ENCODE measurements at regions not wholly inside any gene's neighbourhood (a gene's known extent, or its start where the extent isn't known, plus 50 kb on each side); places are given as distances from the start of the nearest gene placed in this dataset.

DNA sequence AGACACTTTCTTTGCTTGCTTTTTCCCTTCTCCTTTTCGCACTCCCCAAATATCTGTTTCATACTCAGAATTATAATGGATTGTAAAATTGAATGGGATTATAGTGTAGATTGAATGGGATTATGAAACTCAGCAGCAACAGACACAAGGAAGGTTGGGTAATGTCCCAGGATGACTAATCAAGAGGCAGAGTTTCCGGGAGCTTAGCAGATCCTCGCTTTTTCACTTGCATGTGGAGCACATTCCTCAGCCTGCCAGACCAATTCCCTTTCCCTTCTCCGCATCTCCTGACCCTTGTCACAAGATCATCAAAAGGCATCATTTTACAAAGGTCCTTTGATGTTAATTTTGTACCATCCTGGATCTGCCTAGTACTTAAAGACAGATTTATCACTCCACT is 55.1 kb upstream of the SLC1A1 start:
- no peak for DNase-seq (ENCODE audit: low spot score)

DNA sequence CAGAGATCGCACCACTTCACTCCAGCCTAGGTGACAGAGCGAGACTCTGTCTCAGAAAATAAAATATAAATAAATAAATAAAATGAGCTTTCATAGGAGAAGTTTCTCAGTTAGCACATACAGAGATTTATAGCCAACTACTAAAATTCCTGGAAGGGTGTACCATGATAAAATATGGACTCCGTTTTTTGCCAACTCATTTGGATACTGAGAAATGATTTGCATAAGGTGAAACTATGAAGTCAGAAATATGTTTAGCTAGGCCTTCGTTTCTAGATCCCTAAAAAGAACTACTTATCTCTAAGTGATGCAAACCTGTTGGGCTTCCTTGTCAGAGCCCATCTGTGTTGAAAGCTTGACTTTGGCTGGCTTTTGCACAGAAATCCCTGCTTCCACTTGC is 56.9 kb upstream of the SLC1A1 start:
- no peak for DNase-seq (ENCODE audit: low spot score)

DNA sequence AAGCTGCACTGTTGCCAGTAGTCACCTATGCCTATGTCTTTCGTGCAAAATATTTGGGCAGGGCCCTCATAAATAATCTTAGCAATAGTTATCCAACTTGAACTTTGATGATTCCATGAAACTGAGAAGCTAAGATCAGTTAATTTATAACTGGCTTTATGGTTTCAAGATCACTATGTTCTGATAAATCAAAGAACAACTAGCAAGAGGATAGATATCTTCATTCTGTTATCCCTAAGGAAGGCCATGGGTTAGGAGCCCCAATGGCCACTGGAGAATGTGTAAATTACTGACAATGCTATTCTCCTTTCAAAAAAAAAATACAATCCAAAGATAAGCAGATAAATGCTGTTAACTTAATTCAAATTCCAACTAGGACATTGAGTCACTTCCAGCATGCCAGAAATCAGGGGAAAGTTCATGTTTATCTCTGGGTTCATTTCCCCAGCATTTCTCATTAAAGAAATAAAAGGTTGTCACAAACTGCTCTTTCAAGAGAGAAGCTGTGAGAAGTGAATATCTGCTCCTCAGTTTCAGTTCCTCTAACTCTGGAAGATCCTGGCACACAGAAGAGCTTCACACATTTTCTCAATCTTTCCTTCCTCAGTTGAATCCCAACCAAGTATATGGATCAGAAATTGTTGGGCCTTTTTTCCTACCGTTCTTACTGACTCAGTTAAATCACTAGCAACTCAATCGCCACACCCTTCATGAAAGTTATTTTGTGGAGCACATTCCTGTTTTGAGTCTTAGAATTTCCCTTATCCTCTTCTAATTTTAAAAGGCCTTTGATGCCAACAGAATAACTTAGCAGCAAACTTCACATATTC is 59.6 kb upstream of the SLC1A1 start:
- no peak for DNase-seq (ENCODE audit: low spot score)

DNA sequence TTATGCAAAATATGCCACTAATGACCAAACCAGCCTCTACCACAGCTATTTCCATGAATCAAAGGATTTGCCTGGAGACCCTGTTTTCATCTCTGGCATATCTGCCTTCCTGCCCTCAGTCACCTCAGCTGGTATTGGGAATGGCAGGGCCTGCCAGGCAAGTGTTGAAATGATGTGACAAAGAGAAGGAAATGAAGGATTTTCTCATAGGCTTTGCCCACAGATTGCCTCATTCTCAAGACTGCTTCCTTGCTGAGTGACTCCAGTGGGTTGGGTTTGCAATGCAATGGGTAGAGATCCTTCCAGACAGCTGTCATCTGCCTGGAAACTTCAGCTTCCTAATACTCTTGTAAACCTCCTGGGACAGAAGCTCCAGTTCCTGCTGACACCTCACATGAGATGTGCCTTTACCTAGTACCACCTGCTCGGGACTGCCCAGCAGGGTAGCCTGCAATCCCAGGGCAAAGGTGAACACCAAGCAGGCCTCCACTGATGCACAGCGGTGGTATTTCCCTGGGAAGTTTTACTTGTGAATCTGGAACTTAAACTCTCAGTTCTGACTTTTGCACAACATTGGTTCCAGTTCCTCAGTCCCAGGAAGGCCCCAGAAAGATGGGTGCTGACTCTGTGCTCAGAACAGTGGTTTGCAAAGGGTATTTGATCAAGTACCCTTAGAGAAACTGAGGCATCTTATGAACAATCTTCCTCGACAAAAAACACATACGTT is 64.8 kb upstream of the SLC1A1 start:
- no peak for DNase-seq (ENCODE audit: low spot score)

DNA sequence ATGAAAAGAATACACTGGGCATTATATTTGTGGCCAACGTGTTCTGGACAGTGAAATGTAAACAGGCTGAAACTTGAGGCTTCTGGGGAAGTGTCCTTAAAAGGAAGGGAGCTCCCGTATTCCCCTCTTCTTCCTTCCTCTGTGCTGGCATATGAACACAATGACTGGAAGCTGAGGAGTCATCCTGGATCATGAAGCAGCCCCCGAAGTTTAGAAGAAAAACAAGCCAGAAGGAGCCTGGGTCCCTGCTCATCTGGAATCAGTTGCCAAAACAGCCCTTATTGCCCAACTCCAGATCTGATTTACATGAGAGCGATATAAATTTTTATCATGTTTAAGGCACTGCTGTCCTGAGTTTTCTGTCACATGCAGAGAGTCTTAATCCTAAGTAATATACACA is 65.4 kb upstream of the SLC1A1 start:
- no peak for DNase-seq (ENCODE audit: low spot score)

DNA sequence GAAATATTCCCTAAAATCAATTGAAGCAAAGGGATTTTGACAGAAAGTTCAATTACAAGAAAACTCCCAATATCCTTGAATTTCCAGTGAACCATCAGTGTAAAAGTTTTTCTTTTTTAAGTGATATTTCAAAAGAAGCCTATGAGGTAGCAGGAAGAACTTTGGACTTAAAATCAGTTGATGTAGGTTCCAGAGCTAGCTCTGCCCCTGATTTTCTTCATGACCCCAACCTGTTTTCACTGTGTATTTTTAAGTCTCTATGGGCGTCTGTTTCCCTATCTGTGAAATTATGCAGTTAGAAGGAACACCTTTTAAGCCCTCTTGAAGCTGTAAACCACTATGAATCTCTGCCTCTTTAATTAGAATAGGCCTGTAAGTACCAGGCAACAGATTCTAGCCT is 66.2 kb upstream of the SLC1A1 start:
- DNase-seq (ENCODE audit: low spot score) = no peak

DNA sequence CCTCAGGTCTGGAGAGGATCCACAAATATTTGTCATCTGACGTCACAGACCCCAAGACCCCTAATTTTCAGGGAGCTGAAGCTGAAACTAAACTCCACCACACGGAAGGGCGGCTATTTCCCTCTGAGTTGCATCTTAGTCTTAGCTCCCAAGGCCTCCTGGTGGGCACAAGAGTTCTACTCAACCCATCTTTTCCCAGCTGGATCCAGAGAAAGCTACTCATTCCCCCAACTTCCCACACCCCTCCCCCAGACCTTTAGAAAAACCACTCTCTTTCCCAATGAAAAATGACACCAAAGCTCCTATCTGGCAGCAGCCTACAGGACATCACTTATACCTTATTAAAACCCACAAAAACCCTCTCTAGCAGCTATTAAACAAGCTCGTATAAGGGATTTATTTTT is 67.1 kb upstream of the SLC1A1 start:
- no peak for DNase-seq (ENCODE audit: low spot score)

DNA sequence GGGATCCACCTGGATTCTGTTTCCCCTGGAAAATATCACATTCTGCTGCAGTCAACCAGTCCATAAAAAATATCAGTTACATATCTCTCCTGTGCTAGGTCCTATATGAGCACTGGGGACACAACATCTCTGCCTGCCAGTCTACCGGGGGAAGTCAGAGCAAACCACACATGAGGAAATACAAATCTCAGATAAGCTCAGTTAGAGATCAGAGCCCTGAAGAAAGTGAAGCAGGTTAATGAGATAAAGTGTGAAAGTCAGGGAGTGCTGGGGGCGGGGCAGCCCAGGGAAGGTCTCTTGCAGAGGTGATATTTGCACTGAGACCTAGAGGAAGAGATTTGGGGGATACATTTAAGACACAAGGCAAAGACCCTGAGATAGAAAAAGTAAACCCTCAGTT is 67.8 kb upstream of the SLC1A1 start:
- peak; percentile 4 for DNase-seq (ENCODE audit: low spot score)

DNA sequence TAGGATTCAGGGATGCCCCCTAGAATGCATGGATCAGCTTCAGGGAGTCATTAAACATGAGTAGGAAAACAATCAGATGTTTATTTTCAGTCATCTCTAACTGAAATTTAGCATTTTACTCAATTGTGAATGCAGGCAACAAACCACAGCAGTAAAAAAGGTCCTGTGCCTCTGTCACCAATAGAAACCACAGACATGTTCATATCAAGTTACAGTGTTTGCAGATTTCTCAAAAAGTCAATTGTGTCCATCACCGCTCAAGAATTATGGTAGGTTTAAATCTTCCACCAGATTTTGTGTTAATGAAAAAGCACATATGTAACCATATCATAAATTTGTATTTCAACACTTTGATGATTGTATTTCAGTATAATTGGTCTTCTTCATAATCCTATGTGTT is 68.4 kb upstream of the SLC1A1 start:
- DNase-seq (ENCODE audit: low spot score) = no peak

DNA sequence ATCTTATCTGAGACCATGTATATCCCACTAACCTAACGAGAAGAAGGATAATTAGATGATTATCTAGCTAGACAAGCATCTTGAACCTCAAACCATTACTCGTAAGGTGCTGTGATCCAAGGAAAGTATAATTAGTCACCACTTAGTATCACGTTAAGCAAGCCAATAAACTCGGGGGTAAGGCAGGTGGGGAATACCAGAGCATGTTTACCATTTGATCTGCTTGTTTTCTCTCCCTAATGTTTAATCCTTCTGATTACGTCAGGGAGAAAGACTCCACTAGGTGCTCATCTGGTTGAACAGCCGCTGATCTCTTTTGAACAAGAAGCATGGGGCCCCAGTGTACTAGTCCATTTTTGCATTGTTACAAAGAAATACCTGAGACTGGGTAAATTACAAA is 69.9 kb upstream of the SLC1A1 start:
- DNase-seq (ENCODE audit: low spot score) = no peak

DNA sequence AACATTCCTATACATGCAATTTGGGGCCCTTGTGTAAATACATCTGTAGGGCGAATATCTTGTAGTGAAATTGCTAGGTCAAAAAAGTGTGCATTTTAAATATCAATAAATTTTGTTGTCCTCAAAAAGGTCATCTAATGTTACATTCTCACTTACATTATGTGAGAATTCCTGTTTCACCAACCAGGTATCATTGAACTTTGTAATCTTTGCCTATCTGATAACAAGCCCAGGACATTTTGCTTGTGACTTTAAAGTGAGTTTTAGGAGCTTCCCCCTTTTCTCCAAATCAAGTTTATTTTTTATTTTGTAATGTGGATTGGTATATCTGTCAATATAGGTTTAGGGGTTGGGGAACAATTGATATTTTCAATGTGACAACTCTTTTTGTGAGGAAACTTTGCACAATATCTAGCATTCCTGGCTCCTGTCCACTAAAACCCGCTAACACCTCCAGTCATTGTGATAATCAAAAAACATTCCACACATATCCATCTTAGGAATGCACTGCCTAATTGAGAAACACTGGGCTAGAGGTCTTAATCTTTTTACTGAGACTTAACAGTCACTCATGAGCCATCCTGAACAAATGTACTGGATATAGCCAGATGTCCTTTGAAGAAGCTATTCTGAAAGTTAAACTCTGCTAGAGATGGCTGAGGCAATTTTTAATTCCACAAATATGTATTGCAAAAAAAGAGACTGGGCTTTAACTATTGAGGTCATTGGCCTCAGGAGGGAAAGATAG is 72.5 kb upstream of the SLC1A1 start:
- no peak for DNase-seq (ENCODE audit: low spot score)

DNA sequence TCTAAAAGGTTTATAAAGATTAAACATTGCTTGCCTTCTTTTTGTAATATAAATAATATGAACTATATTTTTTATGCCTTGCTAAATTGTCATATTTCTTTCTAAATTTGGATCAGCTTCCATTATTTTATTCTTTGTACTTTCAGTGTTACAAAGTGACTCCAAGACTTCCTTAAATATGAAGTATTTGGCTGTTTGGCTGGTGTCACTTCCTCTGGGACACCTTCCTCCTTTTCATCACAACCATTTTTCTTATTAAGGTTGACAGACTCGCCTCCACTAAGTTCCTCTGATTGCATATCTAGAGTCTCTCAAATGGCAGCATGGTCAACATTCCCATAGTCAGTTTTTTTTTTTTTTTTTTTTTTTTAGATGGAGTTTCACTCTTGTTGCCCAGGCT is 73.8 kb upstream of the SLC1A1 start:
- no peak for DNase-seq (ENCODE audit: low spot score)

DNA sequence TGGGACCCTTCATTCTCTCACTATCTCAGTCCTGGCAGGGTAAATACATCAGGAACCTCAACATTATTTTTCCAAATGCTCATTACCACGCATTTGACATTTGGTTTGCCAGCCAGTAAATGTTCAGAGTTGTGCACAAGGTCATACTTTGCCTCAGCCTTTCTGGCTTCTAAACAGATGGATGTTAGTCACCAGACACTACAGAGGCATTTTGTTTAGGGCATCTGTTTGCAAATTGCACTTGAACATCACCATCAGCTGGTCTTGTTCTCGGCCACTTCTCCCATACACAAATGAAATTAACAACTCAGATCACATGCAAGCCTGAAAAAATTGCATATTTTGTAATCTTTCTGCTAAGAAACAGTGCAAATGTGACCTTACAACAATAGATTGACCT is 75.0 kb upstream of the SLC1A1 start:
- DNase-seq (ENCODE audit: low spot score) = no peak

DNA sequence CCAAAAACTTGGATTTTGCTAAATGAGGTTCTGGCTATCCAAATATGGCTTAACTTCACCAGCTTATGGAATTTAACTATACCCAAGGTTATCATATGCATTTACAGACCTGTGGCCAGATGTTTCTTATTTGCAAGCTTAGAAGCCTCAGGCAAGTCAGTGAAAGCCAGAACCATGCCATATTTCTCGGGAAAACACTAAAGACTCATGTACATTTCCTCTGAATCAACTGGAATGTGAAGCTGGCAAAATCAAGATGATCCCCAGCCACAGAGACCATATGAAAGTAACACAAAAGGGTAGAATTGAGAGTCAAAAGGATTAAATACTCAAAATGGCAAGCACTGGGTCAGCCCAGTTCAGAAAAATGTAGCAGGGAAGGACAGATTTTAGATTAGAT is 76.4 kb upstream of the SLC1A1 start:
- DNase-seq (ENCODE audit: low spot score) = no peak

DNA sequence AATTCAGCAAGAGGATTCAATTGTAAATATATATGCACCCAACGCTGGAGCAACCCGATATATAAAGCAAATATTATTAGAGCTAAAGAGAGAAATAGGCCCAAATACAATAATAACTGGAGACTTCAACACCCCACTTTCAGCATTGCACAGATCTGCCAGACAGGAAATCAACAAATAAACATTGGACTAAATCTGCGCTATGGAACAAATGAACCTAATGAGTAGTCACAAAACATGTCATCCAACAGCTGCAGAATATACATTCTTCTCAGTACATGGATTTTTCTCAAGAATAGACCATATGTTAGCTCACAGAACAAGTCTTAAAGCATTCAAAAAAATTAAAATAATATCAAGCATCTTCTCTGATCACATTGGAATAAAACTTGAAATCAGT is 86.1 kb upstream of the SLC1A1 start:
- DNase-seq (ENCODE audit: low spot score) = no peak

DNA sequence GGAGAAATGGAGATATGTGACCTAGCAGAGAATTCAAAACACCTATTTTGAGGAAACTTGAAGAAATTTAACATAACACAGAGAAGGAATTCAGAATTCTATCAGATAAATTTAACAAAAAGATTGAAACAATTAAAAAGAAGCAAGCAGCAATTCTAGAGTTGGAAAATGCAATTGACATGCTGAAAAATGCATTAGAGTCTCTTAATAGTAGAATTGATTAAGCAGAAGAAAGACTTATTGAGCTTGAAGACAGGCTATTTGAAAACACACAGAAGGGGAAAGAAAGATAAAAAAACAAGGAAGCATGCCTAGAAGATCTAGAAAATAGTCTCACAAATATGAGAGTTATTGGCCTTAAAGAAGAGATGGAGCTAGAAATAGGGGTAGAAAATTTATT is 87.8 kb upstream of the SLC1A1 start:
- no peak for DNase-seq (ENCODE audit: low spot score)

DNA sequence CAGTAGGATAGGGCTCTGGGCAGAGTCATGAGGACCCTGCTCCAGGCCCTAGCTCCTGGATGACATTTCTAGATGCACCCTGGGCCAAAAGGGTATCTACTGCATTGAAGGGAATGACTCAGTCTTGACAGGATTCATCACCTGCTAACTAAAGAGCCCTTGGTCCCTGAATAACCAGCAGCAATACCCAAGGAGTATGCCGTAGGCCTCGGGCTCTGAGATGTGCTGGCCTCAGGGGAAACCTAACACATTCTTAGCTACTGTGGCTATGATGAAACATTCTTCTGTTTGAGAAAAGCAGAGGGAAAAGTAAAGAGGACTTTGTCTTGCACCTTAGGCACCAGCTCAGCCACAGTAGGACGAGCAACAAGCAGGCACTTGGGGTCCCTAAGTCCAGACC is 89.5 kb upstream of the SLC1A1 start:
- DNase-seq (ENCODE audit: low spot score) = no peak

DNA sequence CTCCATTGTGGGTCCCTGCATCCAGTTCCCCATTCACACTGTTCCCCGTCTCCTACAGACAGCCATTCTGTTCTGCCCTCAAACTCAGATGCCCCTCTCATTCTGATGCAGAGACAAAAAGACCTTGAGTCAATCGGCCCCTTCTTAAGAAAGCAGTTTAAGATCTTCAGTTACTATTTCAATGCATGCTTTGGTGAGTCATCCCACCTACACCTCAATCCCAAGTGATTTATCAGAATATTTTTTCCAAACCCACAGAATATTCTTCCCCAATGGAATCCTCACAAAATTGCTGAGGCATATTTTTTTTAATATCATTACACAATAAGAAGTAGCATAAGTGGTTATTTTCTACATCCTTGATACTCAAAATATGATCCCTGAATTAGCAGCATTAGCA is 92.4 kb upstream of the SLC1A1 start:
- no peak for DNase-seq (ENCODE audit: low spot score)

DNA sequence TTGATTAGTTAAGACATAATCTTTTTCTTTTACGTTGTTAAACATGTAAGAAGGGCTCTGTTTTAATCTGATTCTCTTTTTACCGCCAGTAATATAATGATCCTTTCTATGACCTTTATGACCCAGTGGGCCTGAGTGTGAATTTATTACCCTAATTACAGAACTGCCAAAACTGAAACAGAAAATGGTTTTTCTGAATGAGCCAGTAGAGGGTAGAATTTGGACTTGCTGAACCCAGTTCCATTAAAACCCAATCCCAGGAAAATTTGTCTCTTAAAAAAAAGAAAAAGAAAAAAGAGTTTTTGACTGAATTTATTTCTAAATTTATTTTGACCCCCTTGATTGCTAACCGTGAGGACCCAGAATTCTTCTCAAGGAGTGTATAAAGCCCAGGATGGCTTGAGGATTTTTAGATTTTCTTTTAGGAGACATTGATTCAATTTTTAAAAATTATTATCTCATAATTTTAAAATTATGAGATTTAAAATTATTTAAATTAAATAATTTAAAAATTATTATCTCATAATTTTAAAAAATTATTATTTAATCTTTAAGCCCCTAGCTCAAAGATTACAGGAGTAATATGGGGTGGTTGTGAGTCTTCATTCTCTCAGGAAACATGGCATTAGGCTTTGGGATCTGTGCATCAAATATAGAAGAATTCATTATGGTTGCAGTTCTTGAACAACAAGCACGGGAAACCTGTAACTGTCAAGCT is 94.1 kb upstream of the GLIS3 start:
- DNase-seq (ENCODE audit: low spot score) = no peak

DNA sequence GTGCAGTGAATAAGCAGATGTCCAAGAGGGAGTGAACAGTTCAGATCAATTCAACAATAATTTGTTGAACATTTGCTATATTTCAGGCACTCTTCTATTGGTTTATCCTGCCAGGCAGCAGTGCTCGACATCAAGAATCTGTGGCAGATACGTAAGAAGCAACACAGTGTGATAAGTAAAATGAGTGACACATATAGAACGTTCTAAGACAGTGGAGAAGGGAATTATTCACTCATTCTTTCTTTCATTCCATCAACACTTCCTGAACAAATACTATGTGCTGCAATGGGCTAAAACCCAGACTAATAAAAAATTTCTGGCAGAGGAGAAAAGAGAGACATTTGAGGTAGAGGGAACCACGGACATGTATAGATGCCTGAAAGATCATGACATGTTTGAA is 89.9 kb upstream of the GLIS3 start:
- DNase-seq (ENCODE audit: low spot score) = no peak

DNA sequence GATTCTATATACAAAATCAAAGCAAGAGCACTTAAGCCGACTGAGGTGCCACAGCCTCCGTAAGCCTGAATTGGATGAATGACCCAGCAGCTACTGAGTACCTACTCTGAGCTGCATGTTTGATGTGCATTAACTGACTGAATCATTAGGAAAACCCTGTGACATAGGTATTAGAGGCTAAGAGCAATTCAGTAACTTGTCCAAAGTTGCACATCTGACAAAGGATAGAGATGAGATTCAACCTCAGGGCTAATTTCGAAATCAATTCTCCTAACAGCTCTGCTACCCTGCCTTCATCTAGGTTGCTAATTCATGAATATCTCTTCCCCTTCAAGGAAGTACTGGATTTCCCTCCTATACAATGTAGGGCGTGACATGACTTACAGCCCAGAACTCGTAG is 89.1 kb upstream of the GLIS3 start:
- no peak for DNase-seq (ENCODE audit: low spot score)

DNA sequence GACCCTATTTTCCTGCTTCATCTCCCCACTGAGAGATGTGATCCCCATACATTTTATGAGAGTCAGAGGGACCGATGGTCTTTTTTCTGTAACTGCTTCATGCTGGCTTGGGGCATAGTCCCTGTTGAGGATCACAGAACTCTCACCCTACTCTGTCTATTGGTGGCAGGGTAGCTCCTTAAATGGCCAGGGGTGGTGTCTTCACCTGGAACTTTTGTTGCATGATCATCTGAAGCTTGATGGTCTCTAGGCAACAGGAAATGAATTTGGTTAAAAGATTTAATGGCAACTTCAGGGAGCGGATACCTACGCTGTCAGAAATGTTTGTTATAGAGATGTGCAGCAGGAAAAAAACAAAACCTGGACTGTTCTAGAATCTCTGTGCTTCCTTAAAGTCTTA is 87.0 kb upstream of the GLIS3 start:
- DNase-seq (ENCODE audit: low spot score) = no peak

DNA sequence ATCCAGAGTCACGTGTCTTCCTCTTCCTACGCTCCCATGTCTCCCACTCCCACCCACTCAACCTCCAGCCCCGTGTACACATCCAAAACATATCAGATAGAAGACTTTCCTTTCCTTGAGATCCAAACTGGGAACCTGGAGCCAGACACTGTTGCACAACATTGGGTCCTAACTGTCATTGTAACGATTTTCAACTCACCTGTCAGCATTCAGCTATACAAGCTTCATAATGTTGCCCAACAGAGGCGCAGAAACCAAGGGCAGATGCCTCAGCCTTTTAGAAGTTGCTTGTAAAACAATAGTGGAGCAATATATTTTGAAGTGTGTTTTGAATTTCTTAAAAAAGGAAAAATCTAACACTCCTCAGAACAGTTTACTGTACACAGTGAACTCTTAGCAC is 84.9 kb upstream of the GLIS3 start:
- no peak for DNase-seq (ENCODE audit: low spot score)

All from HuH-7 (cell line).